Astrocyte (in vitro differentiated cells and primary cell): ENCODE measurements at regions not wholly inside any gene's neighbourhood (a gene's known extent, or its start where the extent isn't known, plus 50 kb on each side); places are given as distances from the start of the nearest gene placed in this dataset.

Experiments used
- EZH2 ChIP-seq: IDR thresholded peaks from 2 replicates; pipeline ENCODE4 v1.6.1; 2012; ENCODE audit warnings: mild to moderate bottlenecking, low read length, inconsistent platforms; ENCODE audit not compliant: insufficient read depth
- TF ChIP-seq, protein P1 (sequence below): IDR thresholded peaks from 2 replicates; pipeline ENCODE4 v1.5.1; 2011; ENCODE audit warnings: low read depth, mild to moderate bottlenecking, inconsistent platforms, low read length, moderate library complexity; ENCODE audit not compliant: insufficient read depth

DNA sequence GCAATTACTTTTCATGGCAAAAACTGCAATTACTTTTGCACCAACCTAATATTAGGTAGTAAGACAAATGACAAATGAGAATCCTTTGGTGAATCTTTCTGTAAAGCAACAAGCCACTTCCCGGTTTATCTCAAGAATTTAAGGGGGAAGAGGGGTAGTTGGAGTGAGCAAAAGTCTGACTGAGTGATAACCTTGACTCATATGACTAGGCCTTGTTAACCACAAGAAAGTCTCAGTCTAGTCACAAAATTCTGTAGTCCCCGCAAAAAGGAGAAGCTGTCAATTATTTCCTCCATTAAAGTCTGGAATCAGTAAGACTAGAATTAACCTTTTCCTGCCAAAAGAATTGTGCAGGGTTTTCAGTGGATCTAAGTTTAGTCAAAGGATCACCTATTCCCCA, 72.2 kb upstream of the GNAO1 start:
- no peak for TF ChIP-seq EZH2
- TF ChIP-seq, protein P1, sequence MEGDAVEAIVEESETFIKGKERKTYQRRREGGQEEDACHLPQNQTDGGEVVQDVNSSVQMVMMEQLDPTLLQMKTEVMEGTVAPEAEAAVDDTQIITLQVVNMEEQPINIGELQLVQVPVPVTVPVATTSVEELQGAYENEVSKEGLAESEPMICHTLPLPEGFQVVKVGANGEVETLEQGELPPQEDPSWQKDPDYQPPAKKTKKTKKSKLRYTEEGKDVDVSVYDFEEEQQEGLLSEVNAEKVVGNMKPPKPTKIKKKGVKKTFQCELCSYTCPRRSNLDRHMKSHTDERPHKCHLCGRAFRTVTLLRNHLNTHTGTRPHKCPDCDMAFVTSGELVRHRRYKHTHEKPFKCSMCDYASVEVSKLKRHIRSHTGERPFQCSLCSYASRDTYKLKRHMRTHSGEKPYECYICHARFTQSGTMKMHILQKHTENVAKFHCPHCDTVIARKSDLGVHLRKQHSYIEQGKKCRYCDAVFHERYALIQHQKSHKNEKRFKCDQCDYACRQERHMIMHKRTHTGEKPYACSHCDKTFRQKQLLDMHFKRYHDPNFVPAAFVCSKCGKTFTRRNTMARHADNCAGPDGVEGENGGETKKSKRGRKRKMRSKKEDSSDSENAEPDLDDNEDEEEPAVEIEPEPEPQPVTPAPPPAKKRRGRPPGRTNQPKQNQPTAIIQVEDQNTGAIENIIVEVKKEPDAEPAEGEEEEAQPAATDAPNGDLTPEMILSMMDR, result no peak
